ENCODE measurements at regions not wholly inside any gene's neighbourhood (a gene's known extent, or its start where the extent isn't known, plus 50 kb on each side); places are given as distances from the start of the nearest gene placed in this dataset.
A peak's percentile ranks its signal among the peaks of the same experiment; 100 is the strongest.

DNA sequence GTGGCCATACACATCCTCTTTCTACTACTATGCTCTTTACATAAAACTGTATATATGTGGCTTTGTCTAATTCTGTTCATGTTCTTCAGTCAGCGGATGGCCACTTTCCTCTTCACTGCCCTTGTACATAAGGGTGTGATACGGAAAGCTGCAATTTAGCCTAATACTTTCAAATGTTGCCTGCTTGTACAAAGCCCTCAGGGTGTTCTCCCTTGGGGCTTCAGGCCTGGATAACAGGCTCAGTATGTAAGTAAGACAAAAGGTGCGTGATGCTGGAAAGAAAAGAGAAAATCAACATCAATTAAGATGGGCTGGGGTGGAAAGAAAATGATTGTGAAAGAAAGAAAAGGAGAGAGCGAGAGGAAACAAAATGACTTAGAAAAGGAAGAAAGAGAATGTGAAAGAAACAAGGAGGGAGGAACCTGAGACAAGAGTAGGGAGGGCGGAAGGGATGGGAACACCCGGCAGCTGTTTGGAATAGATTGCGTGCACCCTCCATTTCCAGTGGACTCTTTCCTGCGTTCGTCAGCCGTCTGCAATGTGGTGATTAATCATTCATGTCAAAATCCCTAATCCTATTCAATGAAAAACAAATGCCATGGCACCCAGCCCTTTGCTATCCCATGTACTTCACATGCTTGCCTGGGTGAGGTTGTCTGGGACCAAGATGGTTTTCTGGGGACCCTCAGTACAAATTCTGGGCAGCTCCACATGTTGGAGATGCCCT, 553.6 kb downstream of the NUF2 start:
- peak; percentile 79 for DNase-seq (ENCODE audit: low read depth, low spot score)
- Histone ChIP-seq H3K9me1 (replicated peaks; ENCODE audit: control insufficient read depth, extremely low read depth, insufficient read depth, low read length) (no peaks in the 10 kb centered on the region), H4K20me1 (replicated peaks; ENCODE audit: control insufficient read depth, extremely low read depth, insufficient read depth, low read length) (no peaks in the 10 kb centered on the region), H3K4me2 (ENCODE audit: insufficient read depth, low read length) (peak overlapping the region; percentile 50), H3K4me3 (replicated peaks in 1 of 3; ENCODE audit: insufficient read depth in 1 of 3, low read depth in 1 of 3, low read length in 3 of 3) (no peak overlapping the region), H3K27me3 (ENCODE audit: control insufficient read depth in 2 of 2, insufficient read depth in 2 of 2, low read length in 2 of 2) (no peaks in the 10 kb centered on the region), H3K9me3 (replicated peaks; ENCODE audit: control insufficient read depth, insufficient read depth, low read length) (no peaks in the 10 kb centered on the region), H3K9ac (replicated peaks; ENCODE audit: extremely low read depth, insufficient read depth, low read length) (peak overlapping the region; percentile 57), H3K27ac (ENCODE audit: insufficient read depth, low read depth, low read length) (peak overlapping the region; percentile 82), H3K79me2 (ENCODE audit: control insufficient read depth, insufficient read depth, low read length) (no peaks in the 10 kb centered on the region), H3K4me1 (ENCODE audit: control insufficient read depth, extremely low read depth, insufficient read depth, low read length) (peaks cover 24% of the 10 kb centered on the region), H3K36me3 (ENCODE audit: control insufficient read depth in 2 of 2, extremely low read depth in 1 of 2, insufficient read depth in 2 of 2, low read length in 2 of 2) (no peaks in the 10 kb centered on the region), H2AFZ (ENCODE audit: low read depth, low read length) (peak overlapping the region; percentile 68)
- TSS peak; percentile 81 for BruUV-seq (replicated peaks)
- peak; percentile 81 for FAIRE-seq
- TF ChIP-seq GATA2 (IDR thresholded peaks at IDR 0.05; ENCODE audit: insufficient read depth, insufficient read length, low read depth, low read length) = peak; percentile 76
- peak; percentile 23 for TF ChIP-seq POLR2AphosphoS5 (IDR thresholded peaks at IDR 0.05; ENCODE audit: insufficient read depth, low read depth, low read length)
- TF ChIP-seq EZH2 (IDR thresholded peaks at IDR 0.05; ENCODE audit: borderline replicate concordance, low read depth, low read length, severe bottlenecking) = no peak
- no peak for TF ChIP-seq FOS (IDR thresholded peaks at IDR 0.05; ENCODE audit: borderline replicate concordance, insufficient read depth, low read length)
- peak; percentile 70 for TF ChIP-seq JUN (IDR thresholded peaks at IDR 0.05; ENCODE audit: borderline replicate concordance, insufficient read depth, insufficient read length, low read depth)
- peak; percentile 41 for TF ChIP-seq POLR2A (IDR thresholded peaks at IDR 0.05; ENCODE audit: low read depth, low read length)
- no peak for TF ChIP-seq MAX (IDR thresholded peaks at IDR 0.05; ENCODE audit: insufficient read depth, insufficient read length)
- TF ChIP-seq, protein P1, sequence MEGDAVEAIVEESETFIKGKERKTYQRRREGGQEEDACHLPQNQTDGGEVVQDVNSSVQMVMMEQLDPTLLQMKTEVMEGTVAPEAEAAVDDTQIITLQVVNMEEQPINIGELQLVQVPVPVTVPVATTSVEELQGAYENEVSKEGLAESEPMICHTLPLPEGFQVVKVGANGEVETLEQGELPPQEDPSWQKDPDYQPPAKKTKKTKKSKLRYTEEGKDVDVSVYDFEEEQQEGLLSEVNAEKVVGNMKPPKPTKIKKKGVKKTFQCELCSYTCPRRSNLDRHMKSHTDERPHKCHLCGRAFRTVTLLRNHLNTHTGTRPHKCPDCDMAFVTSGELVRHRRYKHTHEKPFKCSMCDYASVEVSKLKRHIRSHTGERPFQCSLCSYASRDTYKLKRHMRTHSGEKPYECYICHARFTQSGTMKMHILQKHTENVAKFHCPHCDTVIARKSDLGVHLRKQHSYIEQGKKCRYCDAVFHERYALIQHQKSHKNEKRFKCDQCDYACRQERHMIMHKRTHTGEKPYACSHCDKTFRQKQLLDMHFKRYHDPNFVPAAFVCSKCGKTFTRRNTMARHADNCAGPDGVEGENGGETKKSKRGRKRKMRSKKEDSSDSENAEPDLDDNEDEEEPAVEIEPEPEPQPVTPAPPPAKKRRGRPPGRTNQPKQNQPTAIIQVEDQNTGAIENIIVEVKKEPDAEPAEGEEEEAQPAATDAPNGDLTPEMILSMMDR (IDR thresholded peaks at IDR 0.05; ENCODE audit: extremely low read depth in 1 of 2, insufficient read depth in 1 of 2, low read depth in 1 of 2, low read length in 2 of 2) = no peak
- TF ChIP-seq MYC (IDR thresholded peaks at IDR 0.05; ENCODE audit: low read depth, low read length) = no peak
- POLR2A ChIA-PET = no interaction called here
- intact Hi-C loops (cut with micrococcal nuclease) (loop anchor here (1.0 to 5.0 kb wide), 2 partner anchors 53 to 168 kb away; no protein-coding TSS in a partner anchor), dilution Hi-C loops (cut with MboI; ENCODE audit: extremely low pct_ligation_motif_present, low sequenced_read_pairs) (no loop called here)
- CTCF ChIA-PET = interaction anchor here (0.9 kb wide), 1 partner anchor 32 kb away, joined by 4 read pairs; no protein-coding TSS in a partner anchor
